IMR-90 (cell line): ENCODE measurements at regions not wholly inside any gene's neighbourhood (a gene's known extent, or its start where the extent isn't known, plus 50 kb on each side); places are given as distances from the start of the nearest gene placed in this dataset.

Source experiments
- BHLHE40 ChIP-seq: fragments of 150-350 bp; IDR thresholded peaks from 2 replicates; pipeline ENCODE4 v1.6.1; 2016; ENCODE audit warnings: mild to moderate bottlenecking, low read depth, low read length
- CEBPB ChIP-seq: IDR thresholded peaks from 2 replicates; pipeline ENCODE4 v1.6.1; 2012; ENCODE audit warnings: low read depth, low read length, improper control_type of control experiment
- FOS ChIP-seq: fragments of 150-350 bp; IDR thresholded peaks from 2 replicates; pipeline ENCODE4 v1.6.1; 2016; ENCODE audit warnings: low read depth, low read length
- MAFK ChIP-seq: IDR thresholded peaks from 2 replicates; pipeline ENCODE4 v1.6.1; 2012; ENCODE audit warnings: low read depth, low read length, improper control_type of control experiment
- MAZ ChIP-seq: IDR thresholded peaks from 2 replicates; pipeline ENCODE4 v1.6.1; 2012; ENCODE audit warnings: low read depth, mild to moderate bottlenecking, low read length, improper control_type of control experiment, moderate library complexity, borderline replicate concordance
- MXI1 ChIP-seq: IDR thresholded peaks from 2 replicates; pipeline ENCODE4 v1.6.1; 2012; ENCODE audit warnings: low read depth, mild to moderate bottlenecking, low read length, moderate library complexity, borderline replicate concordance
- POLR2A ChIP-seq: IDR thresholded peaks from 2 replicates; pipeline ENCODE4 v1.6.1; 2012; ENCODE audit warnings: mild to moderate bottlenecking, low read depth, low read length
- RAD21 ChIP-seq: IDR thresholded peaks from 2 replicates; pipeline ENCODE4 v1.6.1; 2012; ENCODE audit warnings: low read length, improper control_type of control experiment
- RCOR1 ChIP-seq: IDR thresholded peaks from 2 replicates; pipeline ENCODE4 v1.6.1; 2012; ENCODE audit warnings: mild to moderate bottlenecking, low read length, improper control_type of control experiment; ENCODE audit not compliant: insufficient replicate concordance
- RFX5 ChIP-seq: IDR thresholded peaks from 2 replicates; pipeline ENCODE4 v1.8.0; 2012; ENCODE audit warnings: low read depth, mild to moderate bottlenecking, low read length, moderate library complexity
- SMC3 ChIP-seq: fragments of 150-350 bp; IDR thresholded peaks from 2 replicates; pipeline ENCODE4 v1.6.1; 2016; ENCODE audit warnings: low read depth, mild to moderate bottlenecking, antibody characterized with exemption, low read length, moderate library complexity
- TF ChIP-seq, protein P1 (sequence below): conservative IDR thresholded peaks from 2 replicates; pipeline ENCODE4 v1.5.1; 2012; ENCODE audit warnings: mild to moderate bottlenecking, low read depth, low read length, improper control_type of control experiment
- TF ChIP-seq, protein P2 (sequence below): fragments of 150-350 bp; IDR thresholded peaks from 2 replicates; pipeline ENCODE4 v1.6.1; 2017; ENCODE audit warnings: mild to moderate bottlenecking, antibody characterized with exemption, low read length, low read depth
- TF ChIP-seq, protein P3 (sequence below): fragments of 150-350 bp; IDR thresholded peaks from 2 replicates; pipeline ENCODE4 v1.6.1; 2016; ENCODE audit warnings: low read depth, mild to moderate bottlenecking, low read length, moderate library complexity, borderline replicate concordance

GRCh38 chr1:60865166-60865565 is 217.2 kb upstream of the NFIA start:
- TF ChIP-seq RFX5 (no peak), CEBPB (no peak), POLR2A (no peak), RAD21 (no peak), SMC3 (no peak), MXI1 (no peak), RCOR1 (no peak), MAFK (no peak), FOS (no peak), BHLHE40 (no peak), MAZ (no peak)
- TF ChIP-seq, protein P1, sequence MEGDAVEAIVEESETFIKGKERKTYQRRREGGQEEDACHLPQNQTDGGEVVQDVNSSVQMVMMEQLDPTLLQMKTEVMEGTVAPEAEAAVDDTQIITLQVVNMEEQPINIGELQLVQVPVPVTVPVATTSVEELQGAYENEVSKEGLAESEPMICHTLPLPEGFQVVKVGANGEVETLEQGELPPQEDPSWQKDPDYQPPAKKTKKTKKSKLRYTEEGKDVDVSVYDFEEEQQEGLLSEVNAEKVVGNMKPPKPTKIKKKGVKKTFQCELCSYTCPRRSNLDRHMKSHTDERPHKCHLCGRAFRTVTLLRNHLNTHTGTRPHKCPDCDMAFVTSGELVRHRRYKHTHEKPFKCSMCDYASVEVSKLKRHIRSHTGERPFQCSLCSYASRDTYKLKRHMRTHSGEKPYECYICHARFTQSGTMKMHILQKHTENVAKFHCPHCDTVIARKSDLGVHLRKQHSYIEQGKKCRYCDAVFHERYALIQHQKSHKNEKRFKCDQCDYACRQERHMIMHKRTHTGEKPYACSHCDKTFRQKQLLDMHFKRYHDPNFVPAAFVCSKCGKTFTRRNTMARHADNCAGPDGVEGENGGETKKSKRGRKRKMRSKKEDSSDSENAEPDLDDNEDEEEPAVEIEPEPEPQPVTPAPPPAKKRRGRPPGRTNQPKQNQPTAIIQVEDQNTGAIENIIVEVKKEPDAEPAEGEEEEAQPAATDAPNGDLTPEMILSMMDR = no peak
- TF ChIP-seq, protein P2, sequence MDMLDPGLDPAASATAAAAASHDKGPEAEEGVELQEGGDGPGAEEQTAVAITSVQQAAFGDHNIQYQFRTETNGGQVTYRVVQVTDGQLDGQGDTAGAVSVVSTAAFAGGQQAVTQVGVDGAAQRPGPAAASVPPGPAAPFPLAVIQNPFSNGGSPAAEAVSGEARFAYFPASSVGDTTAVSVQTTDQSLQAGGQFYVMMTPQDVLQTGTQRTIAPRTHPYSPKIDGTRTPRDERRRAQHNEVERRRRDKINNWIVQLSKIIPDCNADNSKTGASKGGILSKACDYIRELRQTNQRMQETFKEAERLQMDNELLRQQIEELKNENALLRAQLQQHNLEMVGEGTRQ = no peak
- TF ChIP-seq, protein P3, sequence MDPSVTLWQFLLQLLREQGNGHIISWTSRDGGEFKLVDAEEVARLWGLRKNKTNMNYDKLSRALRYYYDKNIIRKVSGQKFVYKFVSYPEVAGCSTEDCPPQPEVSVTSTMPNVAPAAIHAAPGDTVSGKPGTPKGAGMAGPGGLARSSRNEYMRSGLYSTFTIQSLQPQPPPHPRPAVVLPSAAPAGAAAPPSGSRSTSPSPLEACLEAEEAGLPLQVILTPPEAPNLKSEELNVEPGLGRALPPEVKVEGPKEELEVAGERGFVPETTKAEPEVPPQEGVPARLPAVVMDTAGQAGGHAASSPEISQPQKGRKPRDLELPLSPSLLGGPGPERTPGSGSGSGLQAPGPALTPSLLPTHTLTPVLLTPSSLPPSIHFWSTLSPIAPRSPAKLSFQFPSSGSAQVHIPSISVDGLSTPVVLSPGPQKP = no peak
